SHP77 (cell line): ENCODE measurements at regions not wholly inside any gene's neighbourhood (a gene's known extent, or its start where the extent isn't known, plus 50 kb on each side); places are given as distances from the start of the nearest gene placed in this dataset.

Experiments used
- DNase-seq, 2 experiments: peaks; one replicate each; lab custom pipeline; 2025; lab: John Stamatoyannopoulos, UW

- DNase-seq: no peak
Observed at GRCh38 chr21:41076064-41076463, 91.9 kb upstream of the BACE2 start.

DNA sequence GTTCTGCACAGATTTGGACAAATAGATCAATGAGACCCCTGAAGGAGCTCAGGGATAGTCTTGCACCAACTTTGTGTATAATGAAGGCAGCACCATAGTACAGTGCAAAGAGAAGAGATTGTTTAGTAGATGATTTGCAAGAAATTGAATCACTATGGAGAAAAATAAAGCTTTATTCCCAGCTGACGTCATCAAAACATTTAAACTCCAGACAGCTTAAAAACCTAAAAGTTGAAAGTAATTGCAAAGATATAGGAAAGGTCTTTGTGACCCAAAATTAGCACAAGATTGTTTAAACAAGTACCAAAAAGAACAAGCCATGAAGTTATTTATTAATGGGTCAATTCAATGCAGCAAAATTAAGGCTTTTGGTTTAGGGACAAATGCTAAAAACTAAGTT lies 88.8 kb upstream of the BACE2 start:
- no peak for DNase-seq

GRCh38 chr21:41080485-41081121 lies 87.4 kb upstream of the BACE2 start:
- no peak for DNase-seq

DNA sequence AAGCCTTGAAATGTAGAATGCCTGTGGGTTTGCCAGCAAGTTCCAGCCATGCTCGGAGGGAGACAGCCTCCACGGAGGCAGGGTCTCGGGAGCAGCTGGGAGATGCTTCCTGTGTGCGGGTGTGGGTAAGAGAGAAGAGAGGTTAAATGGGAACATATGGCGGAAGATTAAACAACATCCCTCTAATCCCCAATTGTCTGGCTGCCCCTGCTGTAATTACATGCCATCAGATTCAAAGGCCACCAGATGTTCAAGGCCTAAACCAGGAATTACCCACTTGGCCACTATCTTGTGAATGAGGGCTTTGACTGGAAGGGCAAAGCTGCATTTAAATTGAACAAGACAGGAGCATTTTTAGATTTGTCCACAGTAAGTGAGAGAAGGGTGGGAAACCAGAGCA lies 81.4 kb upstream of the BACE2 start:
- DNase-seq: no peak

DNA sequence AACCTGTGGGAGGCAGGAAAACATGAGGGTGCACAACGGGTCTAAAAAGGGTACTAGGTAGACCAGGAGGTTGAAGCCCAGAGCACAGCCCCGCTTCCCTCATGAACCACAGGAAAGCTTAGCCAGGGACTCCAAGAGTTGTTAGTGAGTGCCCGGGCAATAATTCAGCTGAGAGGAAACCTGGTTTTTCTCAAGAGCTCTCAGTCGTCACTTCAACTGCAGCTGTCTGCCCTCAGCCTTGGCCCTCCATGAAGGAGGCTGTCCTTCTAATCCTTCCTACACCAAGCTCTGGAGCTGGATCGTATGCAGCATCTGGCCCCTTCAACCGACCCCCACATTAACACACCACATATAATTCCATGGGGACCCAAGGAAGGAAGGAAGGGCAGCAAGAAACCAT lies 77.0 kb upstream of the BACE2 start:
- no peak for DNase-seq

DNA sequence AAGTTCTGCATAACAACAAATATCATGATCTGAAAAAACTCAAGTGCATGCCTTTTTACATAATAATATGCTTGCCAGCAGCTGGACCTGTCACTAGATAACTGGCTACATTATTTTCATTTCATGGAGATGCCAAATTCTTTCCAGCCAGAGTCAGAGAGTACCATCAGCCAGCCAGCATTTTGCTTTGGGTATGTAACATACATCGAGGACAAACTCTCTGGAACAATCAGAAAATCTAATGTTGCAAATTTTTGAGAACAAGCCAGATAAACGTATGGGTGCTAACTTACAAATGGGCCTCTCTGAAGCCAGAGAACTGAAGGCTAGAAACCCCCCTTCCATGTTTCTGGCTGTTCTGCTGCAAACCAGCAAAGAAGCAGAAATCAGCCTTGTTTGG lies 76.3 kb upstream of the BACE2 start:
- DNase-seq: no peak

DNA sequence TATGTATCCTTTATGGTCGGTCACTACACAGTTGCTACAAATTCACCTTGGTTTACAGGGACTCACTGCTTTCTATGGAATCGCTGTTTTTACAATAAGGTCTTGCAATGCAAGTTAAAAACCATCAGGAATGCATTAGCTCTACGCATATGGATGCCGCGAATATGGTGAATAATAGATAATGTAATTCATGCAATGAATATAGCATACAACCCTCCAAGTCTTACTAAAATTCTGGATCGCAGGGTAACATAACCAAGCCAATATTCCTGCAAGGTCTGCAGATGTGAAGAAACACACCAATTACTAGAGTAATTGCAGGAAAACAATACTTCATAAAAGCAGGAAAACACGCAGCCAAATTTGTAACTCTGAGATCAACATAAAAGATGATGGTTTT lies 75.6 kb upstream of the BACE2 start:
- DNase-seq: no peak

DNA sequence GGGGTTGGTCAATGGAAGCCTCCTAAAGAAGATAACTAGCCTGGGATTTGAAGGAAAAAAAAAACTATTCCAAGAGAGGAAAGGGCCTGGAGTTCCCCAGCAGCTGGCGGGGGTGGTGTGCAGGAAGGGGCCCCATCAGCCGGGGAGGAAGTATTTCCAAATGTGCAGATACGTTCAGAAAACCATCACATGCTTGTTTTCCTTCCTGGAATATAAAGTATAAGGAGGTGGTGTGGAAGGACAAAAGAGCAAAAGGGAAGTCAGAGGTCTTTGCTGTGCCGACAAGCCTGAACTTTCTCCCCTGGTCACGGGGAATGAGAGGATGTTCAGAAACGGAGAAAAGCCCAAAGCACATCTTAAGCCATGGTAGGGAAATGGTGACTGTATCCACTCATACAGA lies 72.0 kb upstream of the BACE2 start:
- no peak for DNase-seq

- no peak for DNase-seq
Observed at GRCh38 chr21:41098076-41098475, 69.9 kb upstream of the BACE2 start.

DNA sequence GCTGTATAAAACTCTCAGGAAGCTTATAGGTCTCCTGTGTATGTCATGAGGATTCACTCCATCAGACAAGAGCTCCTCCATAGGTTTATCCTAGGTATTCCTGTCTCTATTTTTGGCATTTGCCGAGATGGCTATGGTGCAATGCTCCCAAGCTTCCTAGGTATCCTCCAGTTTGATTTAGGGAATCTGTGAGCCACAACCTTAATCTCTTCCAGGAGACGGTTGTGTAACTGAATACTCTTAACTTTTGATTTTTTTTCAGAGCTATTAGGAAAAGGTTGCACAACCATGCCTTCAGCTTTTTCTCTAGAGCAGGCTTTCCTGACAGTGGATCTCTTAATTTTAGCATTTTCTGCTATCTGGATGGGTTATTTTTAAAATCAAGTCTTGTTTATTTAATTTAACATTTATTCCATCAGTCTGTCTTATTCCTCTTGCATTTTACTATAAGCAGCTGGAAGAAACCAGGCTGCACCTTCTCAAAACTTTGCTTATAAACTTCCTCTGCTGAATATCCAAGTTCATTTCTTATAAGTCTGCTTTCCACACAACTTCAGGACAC lies 69.4 kb upstream of the BACE2 start:
- no peak for DNase-seq

GRCh38 chr21:41100826-41101550 lies 67.0 kb upstream of the BACE2 start:
- DNase-seq: no peak

GRCh38 chr21:41102281-41102680 lies 65.7 kb upstream of the BACE2 start:
- DNase-seq: no peak

- DNase-seq: no peak
Observed at GRCh38 chr21:41107602-41108001, 60.4 kb upstream of the BACE2 start.

- DNase-seq: no peak
Observed at GRCh38 chr21:41108668-41109585, 59.0 kb upstream of the BACE2 start.

DNA sequence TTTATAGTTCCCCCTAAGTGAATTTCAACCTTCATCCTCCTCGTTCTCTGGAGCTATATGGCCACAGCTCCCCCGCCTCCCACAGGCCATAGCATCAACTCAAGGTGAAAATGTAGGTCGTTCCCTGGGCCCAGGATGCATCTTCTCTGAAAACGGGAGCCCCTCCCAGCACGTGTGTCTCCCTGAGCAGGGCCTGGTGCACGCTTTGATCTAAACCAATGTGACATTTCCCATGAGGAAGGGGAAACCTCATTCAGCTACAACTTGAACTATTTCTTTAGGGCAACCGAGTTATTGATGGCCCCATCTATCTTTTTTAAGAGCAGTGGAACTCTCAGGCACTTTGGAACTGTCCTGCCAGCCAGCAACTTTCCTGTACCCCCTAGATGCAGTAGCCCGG lies 57.8 kb upstream of the BACE2 start:
- no peak for DNase-seq

GRCh38 chr21:41110664-41111063 lies 57.3 kb upstream of the BACE2 start:
- no peak for DNase-seq

- DNase-seq: no peak
Observed at GRCh38 chr21:41111681-41112080, 56.3 kb upstream of the BACE2 start.

DNA sequence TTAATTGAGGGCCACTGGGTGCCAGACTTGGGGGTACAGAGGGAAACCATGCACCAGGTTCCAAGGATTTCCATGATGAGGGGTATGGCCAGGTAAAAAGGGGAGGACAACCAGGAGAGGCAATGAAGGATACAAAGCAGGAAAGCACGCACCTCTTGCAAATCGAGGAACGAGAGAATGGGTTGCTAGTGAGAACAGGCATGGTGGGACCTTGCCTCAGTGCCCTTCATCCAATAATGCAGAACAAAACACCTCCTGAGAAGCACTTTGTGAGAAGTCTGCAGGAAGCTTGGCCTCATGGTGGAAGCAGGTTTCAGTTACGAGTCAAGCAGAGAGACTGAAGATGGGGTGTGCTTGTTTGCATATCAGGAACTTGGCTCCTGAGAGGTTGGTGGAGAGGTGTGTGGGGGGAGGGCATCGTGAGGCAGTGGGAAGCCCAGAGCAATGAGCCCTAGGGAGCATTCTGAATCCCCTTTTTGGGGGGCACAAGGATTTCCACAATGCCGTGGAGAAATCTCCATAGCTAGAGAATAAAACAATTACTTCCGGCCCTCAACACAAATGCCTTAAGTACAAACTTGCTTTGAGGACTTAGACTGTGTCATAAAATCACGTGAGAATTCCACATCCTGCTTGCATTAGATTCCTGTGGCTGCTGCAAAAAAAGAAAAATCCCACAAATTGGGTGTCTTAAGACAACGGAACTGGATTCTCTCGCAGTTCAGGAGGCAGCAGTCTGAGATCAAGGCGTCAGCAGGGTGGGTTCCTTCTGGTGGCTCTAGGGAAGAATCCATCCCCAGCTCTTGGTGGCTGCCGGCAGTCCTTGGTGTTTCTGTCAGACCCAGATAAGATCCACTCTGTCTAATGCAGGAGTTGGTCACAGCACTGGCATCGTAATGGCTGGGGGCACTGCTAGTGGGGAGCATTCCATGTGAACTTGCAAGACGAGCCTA lies 54.9 kb upstream of the BACE2 start:
- DNase-seq: no peak

DNA sequence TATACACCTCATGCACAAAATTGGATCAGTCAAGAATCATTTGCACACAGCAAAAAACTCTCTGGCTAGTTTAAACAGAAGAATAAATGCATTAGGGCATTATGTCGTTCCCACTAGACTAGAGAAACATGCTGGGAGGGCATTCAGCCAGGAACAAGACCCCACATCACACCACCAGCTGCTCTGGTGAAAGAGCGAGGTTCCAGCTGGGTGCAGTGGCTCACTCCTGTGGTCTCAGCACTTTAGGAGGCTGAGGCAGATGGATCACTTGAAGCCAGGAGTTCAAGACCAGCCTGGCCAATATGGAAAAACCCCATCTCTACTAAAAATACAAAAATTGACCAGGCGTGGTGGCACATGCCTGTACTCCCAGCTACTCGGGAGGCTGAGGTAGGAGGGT lies 52.1 kb upstream of the BACE2 start:
- DNase-seq: no peak
